Central memory CD8-positive, alpha-beta T cell (primary cell): ENCODE measurements at regions not wholly inside any gene's neighbourhood (a gene's known extent, or its start where the extent isn't known, plus 50 kb on each side); places are given as distances from the start of the nearest gene placed in this dataset.

ENCODE experiments used
- ATAC-seq: fragments of 150-1000 bp; cut with Tn5 transposase; replicated peaks from 2 replicates; pipeline ENCODE4 v1.10.0; 2022; ENCODE audit warnings: mild to moderate bottlenecking, moderate FRiP score, moderate number of reproducible peaks; ENCODE audit not compliant: poor library complexity, severe bottlenecking; ENCODE audit errors: extremely low read depth
- DNase-seq, 2 donors: peaks; one replicate each; pipeline ENCODE4 v3.0.0; 2021; ENCODE audit warnings: low spot score in 2 of 2
- H3K27ac Mint-ChIP-seq: one replicate; pipeline ENCODE4 v1.8.0; 2022; ENCODE audit warnings: low read depth, mild to moderate bottlenecking, moderate library complexity, mixed read lengths
- H3K27me3 Mint-ChIP-seq: one replicate; pipeline ENCODE4 v1.8.0; 2022; ENCODE audit warnings: mixed read lengths
- H3K36me3 Mint-ChIP-seq: one replicate; pipeline ENCODE4 v1.8.0; 2022; ENCODE audit warnings: mild to moderate bottlenecking, moderate library complexity, mixed read lengths; ENCODE audit not compliant: insufficient read depth
- H3K4me1 Mint-ChIP-seq: one replicate; pipeline ENCODE4 v1.8.0; 2022; ENCODE audit warnings: mixed read lengths
- H3K4me3 Mint-ChIP-seq: one replicate; pipeline ENCODE4 v1.8.0; 2022; ENCODE audit warnings: mild to moderate bottlenecking, moderate library complexity, mixed read lengths
- H3K9me3 Mint-ChIP-seq: one replicate; pipeline ENCODE4 v1.8.0; 2022; ENCODE audit warnings: mixed read lengths

GRCh38 chr17:56700919-56701420 is 107.5 kb downstream of the NOG start:
- Mint-ChIP-seq H3K36me3 (no peaks in the 10 kb centered on the region), H3K9me3 (no peaks in the 10 kb centered on the region), H3K27ac (no peak overlapping the region), H3K27me3 (peaks cover 83% of the 10 kb centered on the region), H3K4me3 (no peak overlapping the region), H3K4me1 (no peaks in the 10 kb centered on the region)
- ATAC-seq (no peak), DNase-seq (no peak)

- H3K27ac Mint-ChIP-seq: no peak overlapping the region
- H3K4me1 Mint-ChIP-seq: no peaks in the 10 kb centered on the region
- H3K27me3 Mint-ChIP-seq: peaks cover 40% of the 10 kb centered on the region
- ATAC-seq (no peak), DNase-seq (no peak)
- no peaks in the 10 kb centered on the region for H3K36me3 Mint-ChIP-seq
- no peaks in the 10 kb centered on the region for H3K9me3 Mint-ChIP-seq
- H3K4me3 Mint-ChIP-seq: no peak overlapping the region
Observed at GRCh38 chr17:56707312-56708219, 114.1 kb downstream of the NOG start.

- Mint-ChIP-seq H3K27ac (no peak overlapping the region), H3K4me1 (no peaks in the 10 kb centered on the region), H3K4me3 (no peak overlapping the region), H3K27me3 (peaks cover 34% of the 10 kb centered on the region), H3K9me3 (no peaks in the 10 kb centered on the region), H3K36me3 (no peaks in the 10 kb centered on the region)
- ATAC-seq (no peak), DNase-seq (no peak)
Observed at GRCh38 chr17:56708220-56708558, 114.7 kb downstream of the NOG start.

GRCh38 chr17:56708670-56709410 is 115.3 kb downstream of the NOG start:
- no peaks in the 10 kb centered on the region for H3K4me1 Mint-ChIP-seq
- H3K4me3 Mint-ChIP-seq: no peak overlapping the region
- H3K9me3 Mint-ChIP-seq: no peaks in the 10 kb centered on the region
- H3K27me3 Mint-ChIP-seq: peaks cover 27% of the 10 kb centered on the region
- no peak for ATAC-seq
- H3K27ac Mint-ChIP-seq: no peak overlapping the region
- H3K36me3 Mint-ChIP-seq: no peaks in the 10 kb centered on the region
- no peak for DNase-seq

GRCh38 chr17:56710986-56711385 is 117.5 kb downstream of the NOG start:
- Mint-ChIP-seq H3K27ac (no peak overlapping the region), H3K36me3 (no peaks in the 10 kb centered on the region), H3K9me3 (no peaks in the 10 kb centered on the region), H3K4me1 (no peaks in the 10 kb centered on the region), H3K4me3 (no peak overlapping the region), H3K27me3 (peaks cover 6% of the 10 kb centered on the region)
- ATAC-seq: no peak
- no peak for DNase-seq

- ATAC-seq (peak; percentile 43), DNase-seq (peak; percentile 48 to 60)
- Mint-ChIP-seq H3K36me3 (no peaks in the 10 kb centered on the region), H3K4me1 (no peaks in the 10 kb centered on the region), H3K27me3 (peaks cover 29% of the 10 kb centered on the region), H3K9me3 (no peaks in the 10 kb centered on the region), H3K4me3 (no peak overlapping the region), H3K27ac (no peak overlapping the region)
Observed at GRCh38 chr17:56715613-56716357, 117.9 kb downstream of the C17orf67 start.

GRCh38 chr17:56717471-56717870 is 116.2 kb downstream of the C17orf67 start:
- ATAC-seq (no peak), DNase-seq (no peak)
- peaks cover 29% of the 10 kb centered on the region for H3K27me3 Mint-ChIP-seq
- H3K9me3 Mint-ChIP-seq: no peaks in the 10 kb centered on the region
- H3K36me3 Mint-ChIP-seq: no peaks in the 10 kb centered on the region
- H3K27ac Mint-ChIP-seq: no peak overlapping the region
- no peak overlapping the region for H3K4me3 Mint-ChIP-seq
- no peaks in the 10 kb centered on the region for H3K4me1 Mint-ChIP-seq

GRCh38 chr17:56718515-56718914 is 115.2 kb downstream of the C17orf67 start:
- no peak for DNase-seq
- Mint-ChIP-seq H3K9me3 (no peaks in the 10 kb centered on the region), H3K4me1 (no peaks in the 10 kb centered on the region), H3K27ac (no peak overlapping the region), H3K36me3 (no peaks in the 10 kb centered on the region), H3K4me3 (no peak overlapping the region), H3K27me3 (peaks cover 30% of the 10 kb centered on the region)
- ATAC-seq: no peak

GRCh38 chr17:56723421-56723820 is 110.3 kb downstream of the C17orf67 start:
- ATAC-seq (no peak), DNase-seq (no peak)
- H3K27ac Mint-ChIP-seq: no peak overlapping the region
- H3K9me3 Mint-ChIP-seq: no peaks in the 10 kb centered on the region
- H3K4me1 Mint-ChIP-seq: no peaks in the 10 kb centered on the region
- H3K36me3 Mint-ChIP-seq: no peaks in the 10 kb centered on the region
- no peak overlapping the region for H3K4me3 Mint-ChIP-seq
- peaks cover 51% of the 10 kb centered on the region for H3K27me3 Mint-ChIP-seq

- no peak for ATAC-seq
- Mint-ChIP-seq H3K9me3 (no peaks in the 10 kb centered on the region), H3K36me3 (no peaks in the 10 kb centered on the region), H3K4me1 (no peaks in the 10 kb centered on the region), H3K27me3 (peaks cover 40% of the 10 kb centered on the region), H3K4me3 (no peak overlapping the region), H3K27ac (no peak overlapping the region)
- no peak for DNase-seq
Observed at GRCh38 chr17:56724664-56725063, 109.1 kb downstream of the C17orf67 start.

GRCh38 chr17:56725144-56725543 is 108.6 kb downstream of the C17orf67 start:
- Mint-ChIP-seq H3K36me3 (no peaks in the 10 kb centered on the region), H3K9me3 (no peaks in the 10 kb centered on the region)
- ATAC-seq: no peak

GRCh38 chr17:56727876-56728617 is 105.7 kb downstream of the C17orf67 start:
- Mint-ChIP-seq H3K27me3 (peaks cover 45% of the 10 kb centered on the region), H3K4me3 (no peak overlapping the region)
- no peak for ATAC-seq

More at GRCh38 chr17:56725144-56725543, 108.6 kb downstream of the C17orf67 start:
- H3K27me3 Mint-ChIP-seq: peaks cover 35% of the 10 kb centered on the region
- H3K4me3 Mint-ChIP-seq: no peak overlapping the region
- no peak overlapping the region for H3K27ac Mint-ChIP-seq
- H3K4me1 Mint-ChIP-seq: no peaks in the 10 kb centered on the region
- DNase-seq: no peak

More at GRCh38 chr17:56727876-56728617, 105.7 kb downstream of the C17orf67 start:
- H3K36me3 Mint-ChIP-seq: no peaks in the 10 kb centered on the region
- no peak for DNase-seq
- H3K4me1 Mint-ChIP-seq: no peaks in the 10 kb centered on the region
- H3K9me3 Mint-ChIP-seq: no peaks in the 10 kb centered on the region
- H3K27ac Mint-ChIP-seq: no peak overlapping the region
